ENCODE measurements at regions not wholly inside any gene's neighbourhood (a gene's known extent, or its start where the extent isn't known, plus 50 kb on each side); places are given as distances from the start of the nearest gene placed in this dataset.
"Not testable (repeated sequence)": the region's sequence is repeated elsewhere in the genome, so short reads cannot be mapped to it uniquely, and the experiment has no call there.

DNA sequence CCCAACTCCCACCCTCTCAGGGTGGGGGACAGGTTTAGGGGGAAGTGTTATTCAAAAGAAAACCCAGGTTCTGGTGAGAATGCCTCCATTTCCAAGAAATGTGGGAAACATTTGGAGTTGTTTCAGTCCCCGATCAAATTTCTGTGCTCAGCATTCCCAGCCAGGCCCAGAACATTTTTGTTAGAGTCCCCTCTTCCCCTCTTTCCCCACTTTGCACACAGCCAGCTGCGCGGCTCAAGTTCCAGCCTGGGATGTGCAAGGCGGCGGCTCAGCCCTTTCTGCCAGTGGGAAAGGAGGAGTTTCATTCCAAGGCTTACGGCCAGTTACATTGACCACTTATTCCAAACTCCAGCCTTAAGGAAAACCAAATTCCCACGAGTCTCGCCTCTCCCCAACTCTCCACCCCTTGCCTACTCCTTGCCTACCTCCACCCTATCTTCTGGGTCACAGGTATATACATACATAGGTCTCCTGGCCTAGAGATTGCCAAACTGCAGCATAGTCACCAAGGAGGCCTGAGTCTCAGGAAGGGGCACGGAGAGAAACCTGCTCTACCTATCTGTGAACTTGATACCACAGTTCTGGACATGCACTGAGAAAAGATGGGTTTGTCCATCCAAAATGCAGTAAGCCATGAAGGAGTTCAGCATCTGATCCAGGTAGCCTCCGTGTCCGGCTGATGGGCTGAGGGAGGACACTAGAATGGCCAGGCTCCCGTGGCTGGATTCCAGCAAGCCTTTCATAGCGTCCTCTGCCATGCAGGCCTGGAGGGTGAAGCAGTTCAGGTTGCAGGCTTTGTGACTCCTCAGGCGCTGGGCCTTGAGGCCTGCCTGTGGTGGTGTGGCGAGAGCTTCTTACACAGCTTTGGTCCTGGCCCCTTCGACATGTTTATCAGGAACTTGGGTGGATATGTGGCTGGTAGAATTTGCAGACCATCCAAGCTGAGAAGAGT lies 154.5 kb downstream of the ZFP36L2 start:
- Mint-ChIP-seq H3K36me3 (peaks cover 3% of the 10 kb centered on the region), H3K4me1 (ENCODE audit: low read depth) (peaks cover 4% of the 10 kb centered on the region), H3K27ac (no peak overlapping the region), H3K27me3 (no peaks in the 10 kb centered on the region), H3K4me3 (no peak overlapping the region), H3K9me3 (ENCODE audit: low read depth) (no peaks in the 10 kb centered on the region)

GRCh38 chr2:43070676-43071502 lies 155.5 kb downstream of the ZFP36L2 start:
- no peaks in the 10 kb centered on the region for H3K9me3 Mint-ChIP-seq (ENCODE audit: low read depth)
- peaks cover 6% of the 10 kb centered on the region for H3K4me1 Mint-ChIP-seq (ENCODE audit: low read depth)
- no peak overlapping the region for H3K4me3 Mint-ChIP-seq
- H3K27ac Mint-ChIP-seq = no peak overlapping the region
- H3K27me3 Mint-ChIP-seq = no peaks in the 10 kb centered on the region
- peaks cover 3% of the 10 kb centered on the region for H3K36me3 Mint-ChIP-seq

DNA sequence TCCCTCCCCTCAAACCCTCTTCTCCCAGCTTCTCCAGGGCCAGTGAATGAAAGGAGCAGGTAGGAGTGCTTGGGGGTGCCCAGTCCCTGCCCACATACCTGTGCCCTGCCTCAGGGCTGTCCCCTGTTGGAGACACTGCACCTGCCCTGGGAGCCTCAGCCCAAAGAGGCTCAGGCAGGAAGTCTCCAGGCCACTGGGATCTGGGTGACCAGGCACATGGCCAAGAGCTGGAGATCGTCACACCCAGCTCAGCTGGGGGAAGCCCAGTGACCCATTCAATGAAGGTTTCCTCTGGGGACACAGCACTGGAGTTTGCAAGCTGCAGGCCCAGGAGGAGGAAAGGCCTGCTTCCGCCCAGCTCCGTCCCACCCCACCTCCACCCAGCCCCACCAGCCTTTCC lies 156.4 kb downstream of the ZFP36L2 start:
- Mint-ChIP-seq H3K4me3 (no peak overlapping the region), H3K9me3 (ENCODE audit: low read depth) (no peaks in the 10 kb centered on the region), H3K27ac (no peak overlapping the region), H3K36me3 (peaks cover 3% of the 10 kb centered on the region), H3K27me3 (no peaks in the 10 kb centered on the region), H3K4me1 (ENCODE audit: low read depth) (peaks cover 6% of the 10 kb centered on the region)

DNA sequence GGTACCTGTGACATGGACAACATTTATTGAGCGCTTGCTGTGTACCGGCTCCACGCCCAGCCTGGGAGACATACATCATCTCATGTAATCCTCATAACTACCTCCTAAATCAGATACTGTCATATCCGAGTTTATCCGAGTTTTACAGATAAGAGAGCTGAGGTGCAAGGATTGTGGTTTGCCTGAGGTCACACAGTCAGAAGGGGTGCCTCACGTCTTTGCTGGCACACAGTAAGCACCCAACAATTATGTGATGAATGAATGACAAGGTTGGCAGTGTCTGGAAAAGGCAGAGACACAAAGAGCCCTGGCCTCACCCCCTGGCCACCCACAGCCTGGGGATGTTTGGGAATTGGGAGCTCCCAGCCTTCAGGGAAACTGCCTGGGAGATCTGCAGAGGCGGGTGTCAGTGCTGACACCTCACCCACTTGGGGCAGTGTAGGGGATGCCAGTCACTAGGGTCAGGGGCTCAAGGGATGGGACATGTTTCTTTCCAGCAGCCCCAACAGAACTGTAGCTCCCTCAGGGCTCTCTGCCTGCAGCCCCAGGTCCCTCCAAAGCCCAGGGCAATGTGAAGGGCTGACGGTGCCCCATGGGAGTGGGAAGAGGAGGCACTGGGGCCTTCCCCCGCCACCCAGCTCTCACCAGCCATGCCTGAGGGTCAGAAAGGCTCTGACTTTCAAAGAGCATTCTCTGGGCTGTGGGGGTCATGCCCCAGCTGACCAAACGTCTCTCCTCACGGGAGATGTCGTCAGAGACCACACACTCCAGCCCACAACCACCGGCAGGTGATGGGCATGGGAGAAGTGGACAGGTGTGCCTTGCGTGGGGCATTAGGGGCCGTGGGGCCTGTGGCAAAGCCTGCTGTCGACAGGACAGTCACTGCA lies 157.5 kb downstream of the ZFP36L2 start:
- Mint-ChIP-seq H3K9me3 (ENCODE audit: low read depth) (no peaks in the 10 kb centered on the region), H3K4me1 (ENCODE audit: low read depth) (peaks cover 7% of the 10 kb centered on the region), H3K27ac (no peak overlapping the region), H3K4me3 (no peak overlapping the region), H3K36me3 (peaks cover 5% of the 10 kb centered on the region), H3K27me3 (no peaks in the 10 kb centered on the region)

DNA sequence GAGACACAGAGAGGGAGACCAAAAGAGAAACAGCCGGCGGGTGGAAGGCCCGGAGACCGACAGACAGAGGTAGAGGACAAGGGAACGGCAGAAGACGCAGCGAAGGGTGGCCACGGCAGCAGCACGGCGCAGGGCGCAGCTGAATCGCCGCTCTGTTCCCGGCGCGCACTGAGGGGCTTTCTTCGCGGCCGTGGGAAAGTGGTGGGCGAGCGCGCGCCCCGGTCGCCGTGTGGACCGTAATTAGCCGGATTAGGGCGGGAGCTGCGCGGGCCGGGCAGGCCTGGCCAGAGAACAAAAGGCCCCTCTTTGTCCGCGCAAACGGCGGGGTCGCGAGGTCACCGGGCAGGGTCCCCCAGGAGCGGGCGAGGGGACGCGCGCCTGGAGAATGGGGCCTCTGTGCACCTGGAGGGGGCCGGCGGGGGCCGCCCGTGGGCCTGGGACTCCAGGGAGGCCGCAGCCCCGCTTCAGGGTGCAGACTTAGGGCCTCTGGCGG lies 158.3 kb downstream of the ZFP36L2 start:
- H3K4me1 Mint-ChIP-seq (ENCODE audit: low read depth) = peaks cover 4% of the 10 kb centered on the region
- no peaks in the 10 kb centered on the region for H3K9me3 Mint-ChIP-seq (ENCODE audit: low read depth)
- H3K27ac Mint-ChIP-seq = no peak overlapping the region
- no peaks in the 10 kb centered on the region for H3K27me3 Mint-ChIP-seq
- H3K36me3 Mint-ChIP-seq = peaks cover 5% of the 10 kb centered on the region
- no peak overlapping the region for H3K4me3 Mint-ChIP-seq

DNA sequence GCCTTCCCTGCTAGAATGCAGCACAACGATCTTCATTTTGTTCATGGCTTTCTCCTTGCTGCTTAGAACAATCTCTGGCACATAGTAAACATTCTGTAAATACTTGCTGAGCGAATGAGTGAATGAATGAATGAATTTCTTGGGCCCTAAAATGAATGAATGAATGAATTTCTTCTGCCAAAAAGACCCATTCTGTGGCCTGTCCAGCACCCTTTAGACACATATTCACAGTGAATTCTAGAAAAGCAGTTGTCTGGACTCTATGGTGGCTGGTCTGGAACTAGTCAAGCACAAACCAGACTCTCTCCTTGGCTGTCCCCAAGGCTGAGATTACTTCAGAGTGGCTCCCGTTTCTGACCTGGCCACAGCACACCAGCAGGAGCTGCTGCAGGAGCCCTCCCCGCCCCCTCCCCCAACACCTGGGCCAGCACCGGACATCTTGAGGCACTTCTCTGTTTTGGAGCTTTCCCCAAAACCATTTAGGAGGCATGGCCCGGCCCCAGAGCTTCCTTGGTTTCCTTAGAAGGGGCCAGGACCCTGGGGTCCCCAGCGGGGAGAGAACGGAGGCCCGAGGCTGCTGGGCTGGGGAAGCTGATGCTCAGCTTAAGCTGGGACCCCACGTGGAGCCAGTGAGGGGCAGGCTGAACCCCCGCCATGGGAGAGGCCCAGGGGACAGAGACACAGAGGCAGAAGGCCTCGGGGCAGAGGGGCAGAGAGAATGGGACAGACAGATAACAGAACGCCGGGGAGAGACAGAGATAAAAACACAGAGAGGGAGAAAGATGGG lies 159.0 kb downstream of the ZFP36L2 start:
- peaks cover 5% of the 10 kb centered on the region for H3K36me3 Mint-ChIP-seq
- H3K4me1 Mint-ChIP-seq (ENCODE audit: low read depth) = peaks cover 4% of the 10 kb centered on the region
- no peaks in the 10 kb centered on the region for H3K9me3 Mint-ChIP-seq (ENCODE audit: low read depth)
- no peaks in the 10 kb centered on the region for H3K27me3 Mint-ChIP-seq
- no peak overlapping the region for H3K27ac Mint-ChIP-seq
- no peak overlapping the region for H3K4me3 Mint-ChIP-seq

GRCh38 chr2:43066541-43067253 lies 159.7 kb downstream of the ZFP36L2 start:
- H3K36me3 Mint-ChIP-seq; H3K4me1 Mint-ChIP-seq (ENCODE audit: low read depth); H3K27me3 Mint-ChIP-seq; H3K9me3 Mint-ChIP-seq (ENCODE audit: low read depth); H3K4me3 Mint-ChIP-seq; H3K27ac Mint-ChIP-seq: not testable (repeated sequence)

- H3K9me3 Mint-ChIP-seq (ENCODE audit: low read depth) = peaks cover 3% of the 10 kb centered on the region
- peaks cover 5% of the 10 kb centered on the region for H3K36me3 Mint-ChIP-seq
- H3K27ac Mint-ChIP-seq = no peak overlapping the region
- H3K27me3 Mint-ChIP-seq = no peaks in the 10 kb centered on the region
- peaks cover 10% of the 10 kb centered on the region for H3K4me1 Mint-ChIP-seq (ENCODE audit: low read depth)
- no peak overlapping the region for H3K4me3 Mint-ChIP-seq
These were observed 160.5 kb downstream of the ZFP36L2 start for GRCh38 chr2:43065871-43066270.

DNA sequence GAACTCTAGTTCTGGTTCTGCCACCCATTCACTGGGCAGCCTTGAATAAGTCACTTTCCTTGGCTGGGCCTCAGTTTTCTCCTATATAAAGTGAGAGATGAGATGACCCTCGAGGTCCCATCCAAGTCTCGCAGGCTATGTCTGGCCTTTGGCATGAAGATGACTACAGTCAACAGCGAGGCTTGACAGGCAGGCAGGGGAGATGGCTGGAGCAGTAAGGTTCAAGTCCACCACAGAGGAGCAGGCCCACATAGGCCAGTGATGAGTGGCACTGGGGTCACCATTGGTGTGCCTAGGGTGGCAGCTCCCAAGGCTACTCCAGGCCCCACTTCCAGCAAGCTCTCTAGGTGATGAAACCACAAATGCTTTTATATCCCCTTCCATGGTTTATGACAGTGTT lies 161.4 kb downstream of the ZFP36L2 start:
- Mint-ChIP-seq H3K27ac (no peak overlapping the region), H3K4me1 (ENCODE audit: low read depth) (peaks cover 18% of the 10 kb centered on the region), H3K36me3 (peaks cover 5% of the 10 kb centered on the region), H3K27me3 (no peaks in the 10 kb centered on the region), H3K9me3 (ENCODE audit: low read depth) (peaks cover 3% of the 10 kb centered on the region), H3K4me3 (no peak overlapping the region)

GRCh38 chr2:43063096-43063495 lies 163.3 kb downstream of the ZFP36L2 start:
- H3K4me1 Mint-ChIP-seq (ENCODE audit: low read depth) = peaks cover 36% of the 10 kb centered on the region
- not testable (repeated sequence) for H3K9me3 Mint-ChIP-seq (ENCODE audit: low read depth); H3K4me3 Mint-ChIP-seq; H3K27ac Mint-ChIP-seq; H3K27me3 Mint-ChIP-seq; H3K36me3 Mint-ChIP-seq

- Mint-ChIP-seq H3K4me1 (ENCODE audit: low read depth) (peaks cover 38% of the 10 kb centered on the region), H3K4me3 (no peak overlapping the region), H3K36me3 (peaks cover 5% of the 10 kb centered on the region), H3K27ac (no peak overlapping the region), H3K27me3 (no peaks in the 10 kb centered on the region), H3K9me3 (ENCODE audit: low read depth) (peaks cover 3% of the 10 kb centered on the region)
These were observed 164.3 kb downstream of the ZFP36L2 start for GRCh38 chr2:43062058-43062457.

DNA sequence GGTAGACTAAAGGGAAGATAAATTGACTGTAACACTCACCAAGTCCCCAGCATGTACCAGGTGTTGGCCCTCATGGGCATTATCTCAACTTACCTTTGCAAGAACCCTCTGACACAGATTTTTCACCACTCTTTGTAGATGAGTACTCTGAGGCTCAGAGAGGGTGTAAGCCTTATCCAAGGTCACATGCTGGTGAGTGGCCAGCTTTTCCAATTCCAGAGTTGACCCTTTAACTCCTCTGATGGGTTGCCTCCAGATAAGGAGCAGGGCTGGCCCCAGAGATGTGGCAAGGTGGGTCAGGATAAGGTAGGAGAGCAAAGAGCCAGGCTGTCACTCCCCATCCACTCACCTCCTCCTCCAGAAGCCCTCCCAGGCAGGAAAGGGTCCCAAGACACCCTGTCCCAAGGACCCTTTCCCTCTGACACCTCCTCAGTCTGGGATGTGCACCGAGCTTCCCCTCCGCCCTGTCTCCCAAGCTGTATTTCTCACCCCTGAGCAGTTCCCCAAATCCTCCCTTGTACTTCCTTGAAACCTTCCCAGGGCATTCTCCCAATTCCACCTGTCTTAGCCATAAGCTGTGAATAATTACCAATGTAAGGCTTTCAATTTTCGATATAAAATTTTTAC lies 165.9 kb downstream of the ZFP36L2 start:
- peaks cover 5% of the 10 kb centered on the region for H3K36me3 Mint-ChIP-seq
- H3K27ac Mint-ChIP-seq = peak overlapping the region; percentile 54
- H3K4me3 Mint-ChIP-seq = no peak overlapping the region
- H3K4me1 Mint-ChIP-seq (ENCODE audit: low read depth) = peaks cover 37% of the 10 kb centered on the region
- H3K27me3 Mint-ChIP-seq = no peaks in the 10 kb centered on the region
- H3K9me3 Mint-ChIP-seq (ENCODE audit: low read depth) = peaks cover 3% of the 10 kb centered on the region

Measured in activated naive CD8-positive, alpha-beta T cell (primary cell).